HG03060 (cell line): ENCODE measurements at regions not wholly inside any gene's neighbourhood (a gene's known extent, or its start where the extent isn't known, plus 50 kb on each side); places are given as distances from the start of the nearest gene placed in this dataset.

Experiments
- ATAC-seq: cut with Tn5 transposase; IDR thresholded peaks from one replicate; pipeline ENCODE4 v1.9.1; 2021; ENCODE audit warnings: low read depth, moderate number of reproducible peaks; ENCODE audit not compliant: unreplicated experiment

DNA sequence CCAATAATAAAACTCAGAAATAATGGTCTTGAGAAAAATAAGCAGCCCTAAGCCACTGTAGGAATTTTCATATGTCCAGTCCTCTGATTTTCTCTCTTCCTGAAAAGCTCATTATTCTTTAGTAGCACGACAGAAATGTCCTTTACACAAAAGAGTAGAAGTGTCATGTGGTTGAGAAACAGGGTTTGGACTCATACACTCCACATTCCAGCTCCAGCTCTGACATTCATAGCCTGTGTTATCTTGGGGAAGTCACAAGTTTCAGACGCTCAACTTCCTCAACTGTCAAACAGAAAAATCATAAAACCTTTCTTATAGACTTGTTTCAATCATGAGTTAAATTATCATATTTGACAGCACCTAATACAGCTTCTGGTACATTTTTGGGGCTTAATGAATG is 511.5 kb downstream of the TNS1 start:
- ATAC-seq: no peak

GRCh38 chr2:217489145-217489960 is 513.4 kb downstream of the TNS1 start:
- ATAC-seq: no peak

DNA sequence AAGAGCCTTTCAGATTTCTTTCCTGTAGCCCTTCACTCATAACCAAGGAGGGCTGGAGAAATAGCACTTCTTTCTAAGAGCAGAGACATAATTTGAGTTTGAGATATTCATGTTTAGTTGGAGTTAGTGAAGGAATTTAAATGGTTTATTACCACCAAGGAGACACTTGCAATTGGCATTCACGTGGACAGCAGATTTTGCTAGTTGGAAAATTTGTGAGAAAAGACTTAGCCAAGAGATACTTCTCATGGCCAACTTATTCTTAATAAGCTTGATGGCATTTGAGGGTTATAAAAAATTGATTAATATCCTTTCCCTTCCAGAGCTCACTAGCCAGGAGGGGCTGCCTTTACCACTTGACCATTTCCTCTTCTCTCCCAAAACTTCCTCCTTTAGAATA is 518.7 kb downstream of the TNS1 start:
- ATAC-seq: no peak

- no peak for ATAC-seq
These were observed 520.6 kb downstream of the TNS1 start for GRCh38 chr2:217482056-217482710.

GRCh38 chr2:217481577-217481976 is 521.2 kb downstream of the TNS1 start:
- no peak for ATAC-seq

GRCh38 chr2:217479566-217479965 is 523.2 kb downstream of the TNS1 start:
- ATAC-seq: no peak

DNA sequence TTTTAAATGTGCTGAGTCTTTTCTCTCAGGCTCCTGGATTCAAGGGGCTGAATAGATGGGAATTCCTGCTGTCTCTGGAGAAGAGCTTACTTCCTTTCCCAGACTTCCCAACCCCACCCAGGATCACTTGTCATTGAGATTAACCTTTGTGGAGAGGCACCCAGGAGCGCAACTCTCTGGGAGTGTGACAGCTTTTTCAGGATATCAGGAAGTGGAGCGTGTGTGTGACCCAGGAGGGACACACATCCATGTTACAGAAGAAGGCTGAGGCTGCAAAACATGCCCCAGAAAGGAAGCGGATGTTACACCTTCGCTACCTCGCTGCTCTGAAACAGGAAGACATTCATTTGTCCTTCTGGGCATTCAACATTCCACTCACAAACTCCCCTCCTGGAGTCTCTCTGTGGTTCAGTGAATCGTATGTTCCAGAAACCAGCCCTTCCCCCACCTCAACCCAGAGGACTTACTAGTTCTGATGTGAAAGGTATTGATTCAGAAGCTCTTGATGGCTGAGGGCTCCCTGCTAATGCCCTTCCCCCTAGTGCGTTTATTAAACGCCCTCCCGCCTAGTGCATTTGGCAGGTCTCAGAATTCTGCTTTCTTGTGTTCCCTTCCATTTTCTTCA is 523.9 kb downstream of the TNS1 start:
- ATAC-seq: no peak

DNA sequence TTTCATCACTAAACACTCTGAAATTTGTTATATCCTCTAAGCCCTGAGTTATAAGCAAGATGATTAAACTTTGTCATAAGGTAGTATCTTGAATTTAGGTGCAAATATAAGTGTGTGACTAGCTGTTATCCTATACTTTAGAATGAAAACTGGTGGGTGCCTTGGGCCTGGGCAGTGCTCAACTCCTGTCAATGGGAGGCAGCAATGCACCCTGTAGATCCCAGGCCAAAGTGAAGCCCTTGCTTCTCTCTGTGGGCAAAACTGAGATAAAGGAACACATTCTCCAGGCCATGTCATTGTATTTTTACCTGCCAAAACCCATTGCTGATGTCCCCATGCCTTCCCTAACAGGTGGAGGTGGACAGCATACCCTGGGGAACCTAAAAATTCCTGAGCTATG is 525.2 kb downstream of the TNS1 start:
- ATAC-seq: no peak

DNA sequence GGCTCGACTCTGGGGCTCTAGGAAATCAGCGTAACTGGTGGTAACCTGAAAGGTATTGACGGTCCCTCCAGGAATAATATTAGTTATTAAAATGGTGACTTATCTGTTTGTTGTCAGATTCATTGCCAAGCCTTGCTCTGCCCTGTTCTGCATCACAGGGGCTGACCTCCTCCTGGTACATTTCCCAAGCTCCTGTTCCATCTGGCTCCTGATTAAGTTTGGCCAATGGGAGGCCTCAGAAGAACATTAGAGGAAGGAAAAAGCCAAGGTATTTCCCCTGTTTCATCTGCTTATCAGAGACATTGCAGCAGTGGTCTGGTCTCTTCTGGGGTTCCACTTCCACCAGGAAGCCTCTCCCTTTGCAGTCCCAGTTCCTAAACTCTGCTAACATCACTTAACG is 527.0 kb downstream of the TNS1 start:
- ATAC-seq: no peak

GRCh38 chr2:217475101-217475500 is 527.7 kb downstream of the TNS1 start:
- no peak for ATAC-seq

- no peak for ATAC-seq
These were observed 531.5 kb downstream of the TNS1 start for GRCh38 chr2:217471319-217471718.

DNA sequence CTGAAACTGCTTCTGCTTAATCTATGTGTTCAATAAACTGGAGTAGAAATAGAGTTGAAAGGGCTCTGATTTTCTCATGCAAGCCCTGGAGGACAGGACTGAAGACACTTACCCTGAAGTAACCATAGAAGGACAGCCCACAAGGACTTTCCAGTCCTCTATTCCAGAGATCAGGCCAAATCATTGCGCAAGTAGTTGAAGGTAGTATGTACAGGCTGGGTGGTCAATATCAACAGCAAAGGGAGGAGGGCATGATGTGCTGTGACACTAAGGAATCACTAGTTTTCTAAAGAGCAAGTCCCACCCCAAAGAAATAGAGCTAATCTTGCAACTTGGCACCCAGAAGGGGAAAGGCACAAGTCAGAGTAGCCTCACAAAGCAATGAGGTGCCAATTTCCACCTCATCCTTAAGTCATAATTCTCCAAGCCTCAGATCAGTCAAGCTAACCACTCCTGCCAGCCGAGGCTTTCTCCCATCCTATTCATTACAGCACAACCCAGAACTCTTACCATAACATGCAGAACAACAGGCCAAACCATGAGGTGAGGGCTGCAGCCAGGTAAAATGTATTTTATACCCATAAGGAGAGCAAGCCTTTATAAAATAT is 533.5 kb downstream of the TNS1 start:
- ATAC-seq: no peak

DNA sequence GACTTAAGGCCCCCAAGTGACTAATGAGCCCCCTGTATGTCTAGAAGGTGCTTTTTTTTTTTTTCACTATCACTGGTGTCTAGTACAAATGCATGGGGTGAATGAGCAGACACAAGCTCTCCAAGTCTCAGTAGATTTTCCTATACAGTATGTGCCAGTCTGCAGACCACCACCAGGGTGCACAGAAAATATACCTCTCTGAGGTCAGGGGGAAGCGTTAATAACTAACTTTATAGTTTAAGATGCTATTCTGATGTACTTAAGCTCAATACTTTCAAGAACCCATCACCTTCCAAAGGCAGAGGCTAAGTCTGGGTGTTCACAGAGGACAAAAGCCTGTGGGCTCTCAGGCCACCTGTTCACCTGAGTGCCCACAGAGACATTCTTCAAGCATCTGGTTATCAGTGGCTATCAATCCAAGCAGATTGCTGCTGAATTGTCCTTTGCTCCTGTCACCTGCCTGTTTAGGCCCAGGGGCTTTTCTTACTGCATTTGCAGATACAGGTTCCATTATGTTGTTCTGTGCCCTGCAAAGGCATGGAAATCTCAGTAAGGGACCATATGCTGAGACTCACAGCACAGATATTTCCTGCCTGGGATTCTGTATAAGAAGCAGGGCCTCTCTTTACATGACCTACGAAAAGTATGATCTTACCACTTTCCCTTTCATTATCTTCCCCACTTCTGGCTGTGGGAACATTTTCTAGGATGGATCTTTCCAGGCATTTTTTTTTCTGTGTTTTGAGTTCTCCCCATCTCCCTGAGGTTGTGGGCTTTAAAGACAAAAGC is 534.6 kb downstream of the TNS1 start:
- ATAC-seq: no peak

DNA sequence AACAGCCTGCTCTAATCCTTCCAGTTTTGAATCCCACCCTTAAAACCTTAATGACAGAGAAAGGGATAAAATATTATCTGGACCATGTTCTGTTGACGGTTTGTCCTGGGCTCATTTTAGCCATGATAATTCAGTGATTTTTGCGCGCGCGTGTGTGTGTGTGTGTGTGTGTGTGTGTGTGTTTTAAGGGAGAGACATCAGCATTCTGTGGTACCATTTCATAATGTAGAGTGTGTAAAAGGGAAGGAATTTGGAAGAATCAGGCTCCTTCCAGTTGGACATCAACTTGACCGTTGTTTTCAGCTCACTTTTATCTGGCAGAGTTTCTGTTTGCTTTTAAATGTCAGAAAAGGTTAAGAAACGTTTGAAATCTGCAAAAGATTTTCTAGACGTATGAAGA is 535.5 kb downstream of the TNS1 start:
- no peak for ATAC-seq

DNA sequence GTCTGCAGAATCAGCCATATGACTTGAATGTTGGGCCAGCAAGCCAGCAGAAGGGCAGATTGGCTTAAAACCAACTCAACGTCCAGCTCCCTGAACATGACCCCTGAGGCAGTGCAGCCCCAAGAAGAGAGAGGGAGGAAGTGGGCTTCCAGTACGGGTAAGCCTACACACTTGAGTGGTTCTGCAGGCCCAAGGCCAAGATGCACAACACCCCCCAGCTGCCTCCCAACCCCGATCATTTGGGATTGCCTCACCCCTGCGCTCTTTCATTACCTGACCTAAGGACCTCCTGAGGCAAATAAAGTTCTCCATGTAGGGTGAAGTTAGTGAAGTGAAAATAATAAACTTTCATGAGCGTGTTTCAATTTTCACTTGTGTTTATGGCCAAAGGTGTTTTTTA is 536.0 kb downstream of the TNS1 start:
- no peak for ATAC-seq

DNA sequence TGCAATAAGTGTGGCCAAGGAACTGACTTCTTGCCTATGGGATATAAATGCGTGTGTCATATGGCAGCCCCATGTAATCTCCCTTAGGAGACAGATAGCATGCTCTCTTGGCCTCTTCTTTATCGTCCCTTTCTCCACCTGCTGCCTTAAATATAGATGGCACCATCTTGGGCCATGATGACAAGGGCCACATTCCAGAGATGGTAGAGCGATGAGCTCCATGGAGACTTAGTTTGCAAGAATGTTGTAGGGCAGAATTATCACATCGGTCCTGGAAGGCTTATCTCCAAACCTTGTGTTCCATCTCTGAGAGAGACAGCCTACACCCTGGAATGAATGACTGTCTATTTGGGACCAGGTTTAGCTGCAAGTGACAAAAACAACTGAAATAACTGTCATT is 536.7 kb downstream of the TNS1 start:
- no peak for ATAC-seq

GRCh38 chr2:217465100-217465499 is 537.7 kb downstream of the TNS1 start:
- ATAC-seq: no peak

DNA sequence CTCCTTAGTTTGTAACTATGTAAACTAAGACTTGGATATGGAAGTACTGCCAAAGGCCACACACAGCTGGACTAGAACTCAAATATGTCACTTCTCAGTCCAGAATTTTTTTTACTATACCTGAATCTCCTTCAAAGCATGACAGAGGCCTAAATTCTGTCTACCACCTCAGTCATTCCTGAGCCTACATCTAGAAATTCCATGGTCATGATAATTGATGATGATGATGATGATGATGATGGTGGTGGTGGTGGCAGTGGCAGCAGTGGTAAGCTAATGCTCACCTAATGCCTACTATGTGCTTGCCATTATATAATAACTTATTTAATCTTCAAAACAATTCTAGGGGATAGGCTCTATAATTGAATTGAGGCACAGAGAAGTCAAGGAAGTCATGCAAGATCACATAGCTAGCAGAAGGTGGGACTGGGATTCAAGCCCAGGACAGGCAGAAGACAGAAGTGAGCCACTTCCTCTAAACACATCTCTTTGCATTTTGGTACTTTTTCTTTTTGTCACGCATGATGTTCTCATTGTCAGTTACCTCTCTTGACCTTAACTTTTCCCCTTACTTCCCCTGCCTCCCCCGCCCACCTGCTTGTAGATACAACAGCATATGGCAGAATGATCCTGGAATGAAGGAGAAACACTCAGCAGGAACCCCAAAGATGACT is 539.3 kb downstream of the TNS1 start:
- no peak for ATAC-seq

DNA sequence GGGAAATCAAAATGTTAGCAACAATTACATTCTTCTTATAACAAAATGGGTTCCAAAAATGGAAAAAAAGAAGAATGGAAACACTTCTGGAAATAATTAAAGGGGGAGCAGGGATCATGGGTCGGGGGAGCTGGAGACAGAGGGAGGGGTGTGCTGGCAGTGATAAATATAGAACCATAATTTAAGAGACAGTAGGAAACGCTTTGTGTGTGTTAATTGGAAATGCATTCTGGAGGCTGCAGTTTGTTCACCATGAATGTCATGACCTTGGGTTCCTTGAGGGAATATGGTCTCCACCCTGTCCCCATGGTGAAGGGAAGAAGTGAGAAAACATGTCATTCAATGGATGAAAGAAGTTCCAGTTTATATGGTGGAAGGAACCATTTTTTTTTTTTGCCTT is 540.7 kb downstream of the TNS1 start:
- ATAC-seq: no peak

DNA sequence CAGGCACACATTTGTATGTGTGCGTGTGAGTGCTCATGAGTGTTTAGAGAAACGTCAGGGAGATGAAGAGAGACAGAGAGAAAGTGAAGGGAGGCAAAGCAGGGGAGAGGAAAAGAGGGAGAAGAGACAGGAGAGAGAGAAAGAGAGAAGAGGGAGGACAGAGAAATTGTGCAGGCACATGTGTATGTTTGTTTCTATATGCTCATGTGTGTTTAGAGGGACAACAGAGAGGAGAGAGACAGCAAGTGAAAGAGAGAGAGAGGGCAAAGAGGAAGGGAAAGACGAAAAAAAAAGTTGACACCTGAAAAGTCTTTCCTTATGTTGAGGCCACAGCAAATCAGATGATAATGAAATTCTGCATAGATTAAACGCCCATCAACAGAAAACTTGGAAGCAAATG is 541.1 kb downstream of the TNS1 start:
- ATAC-seq: no peak
